ENCODE measurements at regions not wholly inside any gene's neighbourhood (a gene's known extent, or its start where the extent isn't known, plus 50 kb on each side); places are given as distances from the start of the nearest gene placed in this dataset.

- no peak for DNase-seq
Measured at GRCh38 chr15:39434163-39434562, 146.7 kb upstream of the THBS1 start.

GRCh38 chr15:39434751-39435238 lies 146.1 kb upstream of the THBS1 start:
- DNase-seq = no peak

- no peak for DNase-seq
Measured at GRCh38 chr15:39435244-39435643, 145.6 kb upstream of the THBS1 start.

- DNase-seq = no peak
Measured at GRCh38 chr15:39438260-39438659, 142.6 kb upstream of the THBS1 start.

- DNase-seq = no peak
Measured at GRCh38 chr15:39438799-39439592, 141.9 kb upstream of the THBS1 start.

- no peak for DNase-seq
Measured at GRCh38 chr15:39442898-39443297, 138.0 kb upstream of the THBS1 start.

GRCh38 chr15:39443659-39444219 lies 137.1 kb upstream of the THBS1 start:
- no peak for DNase-seq

- DNase-seq = no peak
Measured at GRCh38 chr15:39444735-39445470, 136.0 kb upstream of the THBS1 start.

- no peak for DNase-seq
Measured at GRCh38 chr15:39445931-39446330, 134.9 kb upstream of the THBS1 start.

GRCh38 chr15:39447346-39447745 lies 133.5 kb upstream of the THBS1 start:
- no peak for DNase-seq

- no peak for DNase-seq
Measured at GRCh38 chr15:39447881-39448280, 133.0 kb upstream of the THBS1 start.

- DNase-seq = no peak
Measured at GRCh38 chr15:39448409-39448808, 132.5 kb upstream of the THBS1 start.

- no peak for DNase-seq
Measured at GRCh38 chr15:39451121-39451688, 129.7 kb upstream of the THBS1 start.

- no peak for DNase-seq
Measured at GRCh38 chr15:39451871-39452270, 129.0 kb upstream of the THBS1 start.

- DNase-seq = no peak
Measured at GRCh38 chr15:39453620-39454019, 127.3 kb upstream of the THBS1 start.

GRCh38 chr15:39454189-39454986 lies 126.5 kb upstream of the THBS1 start:
- peak; percentile 51 for DNase-seq

- DNase-seq = peak; percentile 95
Measured at GRCh38 chr15:39455471-39455991, 125.3 kb upstream of the THBS1 start.

GRCh38 chr15:39456159-39456558 lies 124.7 kb upstream of the THBS1 start:
- DNase-seq = no peak

GRCh38 chr15:39456582-39457330 lies 124.1 kb upstream of the THBS1 start:
- DNase-seq = no peak

GRCh38 chr15:39458131-39458530 lies 122.7 kb upstream of the THBS1 start:
- DNase-seq = no peak

GRCh38 chr15:39459548-39459947 lies 121.3 kb upstream of the THBS1 start:
- no peak for DNase-seq

Measured in fibroblast of skin of abdomen (primary cell).